ENCODE measurements at regions not wholly inside any gene's neighbourhood (a gene's known extent, or its start where the extent isn't known, plus 50 kb on each side); places are given as distances from the start of the nearest gene placed in this dataset.

DNA sequence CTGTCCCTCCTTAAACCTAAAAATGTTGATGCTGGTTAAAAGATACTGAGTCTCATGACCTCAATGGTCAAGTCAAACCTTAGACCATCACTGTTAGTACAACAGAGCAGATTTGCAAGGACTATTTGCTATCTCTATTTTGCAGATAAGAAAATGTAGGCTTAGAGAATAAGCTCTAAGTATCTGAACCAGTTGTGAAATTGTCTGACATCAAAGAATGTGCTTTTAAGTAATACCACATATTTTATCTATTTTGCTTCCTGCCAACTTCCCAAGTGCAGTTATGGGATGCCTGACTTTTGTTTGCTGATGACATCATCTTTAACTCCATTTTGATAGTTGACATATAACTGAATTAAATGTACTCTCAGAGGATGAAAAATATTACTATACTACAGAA lies 83.6 kb upstream of the TMEM106B start:
- Histone ChIP-seq H3K27me3 (ENCODE audit: control insufficient read depth, insufficient read depth, low read length) (no peaks in the 10 kb centered on the region), H3K56ac (ENCODE audit: extremely low read depth, insufficient read depth, low read length) (no peak overlapping the region), H2AK9ac (replicated peaks; ENCODE audit: low read depth, low read length, poor library complexity) (no peak overlapping the region), H3K4me2 (ENCODE audit: low read depth, low read length) (no peak overlapping the region), H3K79me1 (ENCODE audit: low read depth in 1 of 2, low read length in 2 of 2) (no peaks in the 10 kb centered on the region), H2BK120ac (ENCODE audit: low read depth, low read length) (no peak overlapping the region), H2BK15ac (ENCODE audit: low read depth, low read length) (no peak overlapping the region), H3K4ac (ENCODE audit: low read depth, low read length) (no peak overlapping the region), H2AFZ (replicated peaks; ENCODE audit: low read length, poor library complexity) (no peak overlapping the region), H3K36me3 (ENCODE audit: control insufficient read depth, insufficient read depth, low read length) (no peaks in the 10 kb centered on the region), H4K5ac (ENCODE audit: low read depth, low read length) (no peak overlapping the region), H3K9me1 (ENCODE audit: insufficient read depth, low read length) (no peaks in the 10 kb centered on the region), H3K18ac (ENCODE audit: low read depth, low read length) (no peak overlapping the region), H3K9ac (ENCODE audit: low read depth, low read length) (no peak overlapping the region), H3K23ac (ENCODE audit: low read depth, low read length) (no peak overlapping the region), H4K91ac (ENCODE audit: insufficient read depth, low read depth, low read length) (no peak overlapping the region), H3K4me3 (ENCODE audit: insufficient read depth, low read depth, low read length) (no peak overlapping the region), H4K8ac (ENCODE audit: low read depth in 2 of 2, low read length in 2 of 2) (no peak overlapping the region), H3K9me3 (ENCODE audit: control insufficient read depth, insufficient read depth, low read length) (no peaks in the 10 kb centered on the region), H2AK5ac (ENCODE audit: low read depth, low read length) (no peak overlapping the region), H2BK5ac (ENCODE audit: low read depth, low read length, poor library complexity, severe bottlenecking) (no peak overlapping the region), H3K27ac (ENCODE audit: insufficient read depth, low read length) (no peak overlapping the region), H2BK20ac (ENCODE audit: low read depth, low read length) (no peak overlapping the region), H4K20me1 (ENCODE audit: insufficient read depth, low read length) (no peaks in the 10 kb centered on the region), H3K4me1 (ENCODE audit: control insufficient read depth, insufficient read depth, low read length) (no peaks in the 10 kb centered on the region), H3K14ac (replicated peaks; ENCODE audit: low read depth, low read length) (no peak overlapping the region)
- ChIA-PET POLR2A (ENCODE audit: unreplicated experiment) (no interaction called here), CTCF (no interaction called here)
- no TSS peak for BruUV-seq (replicated peaks)
- dilution Hi-C loops (cut with HindIII; ENCODE audit: low sequenced_read_pairs, unreplicated experiment) (no loop called here), intact Hi-C loops (cut with micrococcal nuclease) (no loop called here), in situ Hi-C loops (cut with MboI; ENCODE audit: low sequenced_read_pairs) (no loop called here)
- DNase-seq (no peak), ATAC-seq (ENCODE audit: low read depth) (no peak)
- TF ChIP-seq RAD21 (IDR thresholded peaks at IDR 0.05; ENCODE audit: low read length) = no peak
- no peak for TF ChIP-seq ELK1 (IDR thresholded peaks at IDR 0.05; ENCODE audit: borderline replicate concordance, low read depth, low read length)
- no peak for TF ChIP-seq CEBPB (IDR thresholded peaks at IDR 0.05; ENCODE audit: low read depth, low read length)
- no peak for TF ChIP-seq USF2 (IDR thresholded peaks at IDR 0.05; ENCODE audit: low read depth, low read length)
- TF ChIP-seq CHD1 (IDR thresholded peaks at IDR 0.05; ENCODE audit: low read depth, low read length) = no peak
- no peak for TF ChIP-seq MAFK (IDR thresholded peaks at IDR 0.05; ENCODE audit: low read depth, low read length)
- TF ChIP-seq RCOR1 (IDR thresholded peaks at IDR 0.05; ENCODE audit: insufficient replicate concordance, low read length) = no peak
- TF ChIP-seq SMC3 (IDR thresholded peaks at IDR 0.05; ENCODE audit: low read depth, low read length) = no peak
- TF ChIP-seq POLR2A (IDR thresholded peaks at IDR 0.05; ENCODE audit: low read depth, low read length) = no peak
- TF ChIP-seq BHLHE40 (IDR thresholded peaks at IDR 0.05; ENCODE audit: low read depth, low read length) = no peak
- TF ChIP-seq, protein P1, sequence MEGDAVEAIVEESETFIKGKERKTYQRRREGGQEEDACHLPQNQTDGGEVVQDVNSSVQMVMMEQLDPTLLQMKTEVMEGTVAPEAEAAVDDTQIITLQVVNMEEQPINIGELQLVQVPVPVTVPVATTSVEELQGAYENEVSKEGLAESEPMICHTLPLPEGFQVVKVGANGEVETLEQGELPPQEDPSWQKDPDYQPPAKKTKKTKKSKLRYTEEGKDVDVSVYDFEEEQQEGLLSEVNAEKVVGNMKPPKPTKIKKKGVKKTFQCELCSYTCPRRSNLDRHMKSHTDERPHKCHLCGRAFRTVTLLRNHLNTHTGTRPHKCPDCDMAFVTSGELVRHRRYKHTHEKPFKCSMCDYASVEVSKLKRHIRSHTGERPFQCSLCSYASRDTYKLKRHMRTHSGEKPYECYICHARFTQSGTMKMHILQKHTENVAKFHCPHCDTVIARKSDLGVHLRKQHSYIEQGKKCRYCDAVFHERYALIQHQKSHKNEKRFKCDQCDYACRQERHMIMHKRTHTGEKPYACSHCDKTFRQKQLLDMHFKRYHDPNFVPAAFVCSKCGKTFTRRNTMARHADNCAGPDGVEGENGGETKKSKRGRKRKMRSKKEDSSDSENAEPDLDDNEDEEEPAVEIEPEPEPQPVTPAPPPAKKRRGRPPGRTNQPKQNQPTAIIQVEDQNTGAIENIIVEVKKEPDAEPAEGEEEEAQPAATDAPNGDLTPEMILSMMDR (conservative IDR thresholded peaks at IDR 0.05; ENCODE audit: low read depth, low read length) = no peak
- TF ChIP-seq RFX5 (IDR thresholded peaks at IDR 0.05; ENCODE audit: low read depth, low read length) = no peak
- TF ChIP-seq NFE2L2 (IDR thresholded peaks at IDR 0.05; ENCODE audit: low read depth, low read length) = no peak
